H1 (cell line): ENCODE measurements at regions not wholly inside any gene's neighbourhood (a gene's known extent, or its start where the extent isn't known, plus 50 kb on each side); places are given as distances from the start of the nearest gene placed in this dataset.

Source experiments
- CTCF ChIA-PET: fragments of 300-600 bp; sonication (Branson Sonifier 250); formaldehyde crosslinking; loops from one replicate; lab custom pipeline; 2021; ENCODE audit not compliant: partially characterized antibody; lab: Charles Lee
- POLR2A ChIA-PET: fragments of 300-600 bp; sonication (Branson Sonifier 250); formaldehyde crosslinking; loops from one replicate; lab custom pipeline; 2021; ENCODE audit warnings: inconsistent platforms; ENCODE audit not compliant: partially characterized antibody; lab: Charles Lee
- DNase-seq, 2 experiments: peaks; one replicate each; pipeline versions ENCODE4 v3.0.0 to v3.0.0-alpha.2; 2010 to 2022; ENCODE audit warnings: low spot score in 2 of 2, low read depth in 1 of 2, mixed read lengths in 1 of 2
- FAIRE-seq: peaks from 2 replicates; lab custom pipeline; 2011; peaks lifted over from hg19 to GRCh38; lab: Jason Lieb, UNC
- H2AFZ ChIP-seq: 2 replicates; pipeline ENCODE4 v1.8.1; 2012; ENCODE audit warnings: low read length, inconsistent platforms
- H2AK5ac ChIP-seq: 2 replicates; pipeline ENCODE4 v1.6.1; 2013; ENCODE audit warnings: low read depth, low read length
- H2BK120ac ChIP-seq: replicated peaks from 2 replicates; pipeline ENCODE3; 2013; ENCODE audit warnings: low read depth, low read length, inconsistent platforms
- H2BK12ac ChIP-seq: 2 replicates; pipeline ENCODE4 v1.6.1; 2013; ENCODE audit warnings: low read depth, low read length
- H2BK15ac ChIP-seq: 2 replicates; pipeline ENCODE4 v1.6.1; 2013; ENCODE audit warnings: low read length
- H2BK20ac ChIP-seq: 2 replicates; pipeline ENCODE4 v1.6.1; 2013; ENCODE audit warnings: low read length
- H2BK5ac ChIP-seq: 2 replicates; pipeline ENCODE4 v1.6.1; 2013; ENCODE audit warnings: low read depth, low read length
- H3K14ac ChIP-seq: 2 replicates; pipeline ENCODE4 v1.6.1; 2013; ENCODE audit warnings: inconsistent platforms; ENCODE audit not compliant: insufficient read length
- H3K18ac ChIP-seq: 2 replicates; pipeline ENCODE4 v1.6.1; 2013; ENCODE audit warnings: low read length; ENCODE audit errors: extremely low read depth
- H3K23ac ChIP-seq: 2 replicates; pipeline ENCODE4 v1.6.1; 2013; ENCODE audit warnings: inconsistent platforms; ENCODE audit not compliant: insufficient read length
- H3K23me2 ChIP-seq: 2 replicates; pipeline ENCODE4 v1.6.1; 2013; ENCODE audit warnings: low read depth, low read length
- H3K27ac ChIP-seq: 2 replicates; pipeline ENCODE4 v1.6.1; 2011; ENCODE audit warnings: low read depth, low read length, inconsistent platforms
- H3K27me3 ChIP-seq, 4 experiments: replicated peaks in 1 of 4; 1 replicate in 1 of 4; 2 replicates in 3 of 4; pipeline versions ENCODE4 v1.6.1 to v1.8.1; 2011 to 2013; ENCODE audit warnings: low read length in 3 of 4, mild to moderate bottlenecking in 3 of 4, inconsistent platforms in 2 of 4, mixed read lengths in 2 of 4, moderate library complexity in 1 of 4; ENCODE audit not compliant: control insufficient read depth in 3 of 4, insufficient read depth in 3 of 4; ENCODE audit errors: extremely low read depth in 1 of 4
- H3K36me3 ChIP-seq, 4 experiments: 2 replicates each; pipeline versions ENCODE4 v1.6.1 to v1.8.1; 2011 to 2013; ENCODE audit warnings: mild to moderate bottlenecking in 4 of 4, low read length in 3 of 4, moderate library complexity in 2 of 4, control low read depth in 1 of 4, inconsistent platforms in 1 of 4; ENCODE audit not compliant: insufficient read depth in 4 of 4, control insufficient read depth in 2 of 4
- H3K4ac ChIP-seq: replicated peaks from 2 replicates; pipeline ENCODE3; 2013; ENCODE audit warnings: low read length, low read depth, mixed read lengths, inconsistent platforms; ENCODE audit not compliant: insufficient read length
- H3K4me1 ChIP-seq, 4 experiments: replicated peaks in 1 of 4; 1 replicate in 1 of 4; 2 replicates in 3 of 4; pipeline versions ENCODE4 v1.6.1 to v1.8.1; 2011 to 2013; ENCODE audit warnings: low read length in 3 of 4, inconsistent platforms in 2 of 4, mixed read lengths in 1 of 4; ENCODE audit not compliant: insufficient read depth in 4 of 4, control insufficient read depth in 3 of 4
- H3K4me2 ChIP-seq, 2 experiments: 2 replicates each; pipeline versions ENCODE4 v1.6.1 to v1.8.1; 2011 to 2013; ENCODE audit warnings: low read depth in 2 of 2, low read length in 2 of 2, control low read depth in 1 of 2, inconsistent platforms in 1 of 2, mild to moderate bottlenecking in 1 of 2; ENCODE audit not compliant: insufficient read depth in 1 of 2
- H3K4me3 ChIP-seq, 4 experiments: fragments of 200-600, 300-600 bp in 1 of 4; sonication (generic), shearing (Covaris generic), sonication (Bioruptor Twin) in 1 of 4; 2 replicates each; pipeline versions ENCODE4 v1.5.1 to v1.8.1; 2011 to 2016; ENCODE audit warnings: low read length in 4 of 4, low read depth in 3 of 4, control low read depth in 2 of 4, inconsistent platforms in 2 of 4, mild to moderate bottlenecking in 2 of 4, mixed read lengths in 1 of 4, moderate library complexity in 1 of 4; ENCODE audit not compliant: insufficient read depth in 2 of 4; ENCODE audit errors: extremely low read depth in 1 of 4
- H3K56ac ChIP-seq: replicated peaks from 2 replicates; pipeline ENCODE3; 2013; ENCODE audit warnings: low read depth, mild to moderate bottlenecking, mixed read lengths, low read length, inconsistent platforms; ENCODE audit not compliant: insufficient read length
- H3K79me1 ChIP-seq: 2 replicates; pipeline ENCODE4 v1.6.1; 2013; ENCODE audit warnings: low read depth, low read length, control low read depth
- H3K79me2 ChIP-seq, 2 experiments: 2 replicates each; pipeline versions ENCODE4 v1.6.1 to v1.8.1; 2012 to 2013; ENCODE audit warnings: low read length in 2 of 2, mild to moderate bottlenecking in 2 of 2, inconsistent platforms in 1 of 2; ENCODE audit not compliant: insufficient read depth in 2 of 2, control insufficient read depth in 1 of 2
- H3K9ac ChIP-seq, 4 experiments: replicated peaks in 1 of 4; 1 replicate in 1 of 4; 2 replicates in 3 of 4; pipeline versions ENCODE4 v1.6.1 to v1.8.1; 2011 to 2013; ENCODE audit warnings: low read depth in 3 of 4, low read length in 3 of 4, control low read depth in 2 of 4, mild to moderate bottlenecking in 2 of 4, moderate library complexity in 2 of 4, inconsistent platforms in 1 of 4; ENCODE audit errors: extremely low read depth in 1 of 4
- H3K9me3 ChIP-seq, 2 experiments: 2 replicates each; pipeline versions ENCODE4 v1.6.1 to v1.8.1; 2012 to 2013; ENCODE audit warnings: mild to moderate bottlenecking in 2 of 2, moderate library complexity in 2 of 2, control low read depth in 1 of 2, inconsistent platforms in 1 of 2, low read depth in 1 of 2, low read length in 1 of 2, mixed read lengths in 1 of 2; ENCODE audit not compliant: insufficient read depth in 2 of 2
- H4K20me1 ChIP-seq, 2 experiments: replicated peaks in 1 of 2; 2 replicates each; pipeline versions ENCODE3 to v1.8.1; 2011 to 2013; ENCODE audit warnings: inconsistent platforms in 2 of 2, low read length in 2 of 2, mild to moderate bottlenecking in 1 of 2; ENCODE audit not compliant: insufficient read depth in 2 of 2, control insufficient read depth in 1 of 2
- H4K5ac ChIP-seq: 2 replicates; pipeline ENCODE4 v1.6.1; 2013; ENCODE audit warnings: low read length, low read depth, mixed read lengths, inconsistent platforms; ENCODE audit not compliant: insufficient read length
- H4K8ac ChIP-seq: 2 replicates; pipeline ENCODE4 v1.8.0; 2013; ENCODE audit warnings: mild to moderate bottlenecking, moderate library complexity, low read length, inconsistent platforms; ENCODE audit not compliant: insufficient read depth; ENCODE audit errors: extremely low read depth
- H4K91ac ChIP-seq: replicated peaks from 2 replicates; pipeline ENCODE3; 2013; ENCODE audit warnings: low read length, mixed read lengths, inconsistent platforms; ENCODE audit not compliant: insufficient read length
- ASH2L ChIP-seq: fragments of 200-600, 300-600 bp; sonication (generic); IDR thresholded peaks from one replicate; pipeline ENCODE4 v1.7.1; 2017; ENCODE audit warnings: low read length
- HDAC6 ChIP-seq: IDR thresholded peaks from one replicate; pipeline ENCODE4 v1.7.1; 2012; ENCODE audit warnings: low read depth, mild to moderate bottlenecking, inconsistent platforms, low read length, moderate library complexity
- JUND ChIP-seq: IDR thresholded peaks from 2 replicates; pipeline ENCODE4 v1.6.1; 2011; ENCODE audit warnings: mild to moderate bottlenecking, improper control_type of control experiment, low read length
- KDM1A ChIP-seq: fragments of 200-600, 300-600 bp; sonication (generic); IDR thresholded peaks from 2 replicates; pipeline ENCODE4 v1.7.1; 2016; ENCODE audit warnings: mild to moderate bottlenecking, low read length, borderline replicate concordance
- NRF1 ChIP-seq: IDR thresholded peaks from 2 replicates; pipeline ENCODE4 v1.6.1; 2011; ENCODE audit warnings: mild to moderate bottlenecking, low read depth, low read length, improper control_type of control experiment
- RFX5 ChIP-seq: IDR thresholded peaks from 2 replicates; pipeline ENCODE4 v1.6.1; 2011; ENCODE audit warnings: low read depth, low read length, improper control_type of control experiment, borderline replicate concordance
- RNF2 ChIP-seq: fragments of 200-900, 300-1000 bp; sonication (generic); IDR thresholded peaks from 2 replicates; pipeline ENCODE4 v1.7.1; 2016; ENCODE audit warnings: borderline replicate concordance, low read depth, mild to moderate bottlenecking, antibody characterized with exemption, low read length; ENCODE audit not compliant: poor library complexity, severe bottlenecking; ENCODE audit errors: missing control alignments
- SIN3A ChIP-seq, 2 experiments: IDR thresholded peaks in 1 of 2; conservative IDR thresholded peaks in 1 of 2; 2 replicates each; pipeline ENCODE4 v1.6.1; 2011 to 2012; ENCODE audit warnings: low read length in 2 of 2, improper control_type of control experiment in 1 of 2, low read depth in 1 of 2, mild to moderate bottlenecking in 1 of 2
- TBP ChIP-seq: IDR thresholded peaks from 2 replicates; pipeline ENCODE4 v1.6.1; 2011; ENCODE audit warnings: low read depth, low read length, improper control_type of control experiment
- TEAD4 ChIP-seq: IDR thresholded peaks from 2 replicates; pipeline ENCODE4 v1.6.1; 2012; ENCODE audit warnings: low read depth, low read length, inconsistent platforms, mixed read lengths
- WGBS, 2 experiments: shearing (Covaris generic) in 1 of 2; methylation state at CpG; one replicate each; pipeline versions ENCODE4 v1.1.6 to v1.1.7; 2013 to 2015; ENCODE audit warnings: low lambda C conversion rate in 2 of 2, mixed read lengths in 2 of 2, inconsistent platforms in 1 of 2, low coverage in 1 of 2, missing lambda C conversion rate in 1 of 2; ENCODE audit not compliant: insufficient replicate concordance in 2 of 2, insufficient coverage in 1 of 2, insufficient read length in 1 of 2; ENCODE audit errors: extremely low coverage in 1 of 2, missing lambda C conversion rate in 1 of 2; 5-methylcytosine and 5-hydroxymethylcytosine counted together
- TF ChIP-seq, protein P1 (sequence below): IDR thresholded peaks from 2 replicates; pipeline ENCODE4 v1.6.1; 2011; ENCODE audit warnings: low read length, improper control_type of control experiment

DNA sequence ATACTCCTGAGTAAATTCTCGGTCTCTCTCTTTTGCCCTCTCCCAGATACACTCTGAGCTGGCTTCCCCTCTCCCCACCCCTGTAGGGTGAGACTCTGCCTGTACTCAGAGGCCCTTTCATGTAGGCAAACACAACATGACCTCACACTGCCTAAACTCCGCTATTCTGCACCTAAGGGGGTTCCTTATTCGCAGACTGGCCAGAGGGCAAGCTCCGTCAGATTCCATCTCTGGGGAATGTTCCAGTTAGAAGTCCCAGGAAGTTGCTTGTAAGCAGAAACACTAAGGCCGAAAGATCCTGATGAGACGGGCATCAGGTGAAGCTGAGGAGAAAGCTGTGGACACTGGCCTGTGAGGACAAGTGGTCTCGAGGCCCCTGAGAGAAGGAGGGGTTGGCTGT is 165.9 kb downstream of the KTN1 start:
- H3K4me2 ChIP-seq = no peak overlapping the region
- no peak for TF ChIP-seq TBP
- TF ChIP-seq ASH2L = no peak
- TF ChIP-seq, protein P1, sequence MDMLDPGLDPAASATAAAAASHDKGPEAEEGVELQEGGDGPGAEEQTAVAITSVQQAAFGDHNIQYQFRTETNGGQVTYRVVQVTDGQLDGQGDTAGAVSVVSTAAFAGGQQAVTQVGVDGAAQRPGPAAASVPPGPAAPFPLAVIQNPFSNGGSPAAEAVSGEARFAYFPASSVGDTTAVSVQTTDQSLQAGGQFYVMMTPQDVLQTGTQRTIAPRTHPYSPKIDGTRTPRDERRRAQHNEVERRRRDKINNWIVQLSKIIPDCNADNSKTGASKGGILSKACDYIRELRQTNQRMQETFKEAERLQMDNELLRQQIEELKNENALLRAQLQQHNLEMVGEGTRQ = no peak
- no peak for TF ChIP-seq JUND
- no peak for TF ChIP-seq NRF1
- no peak for TF ChIP-seq RFX5
- TF ChIP-seq HDAC6 = no peak
- no peak for TF ChIP-seq RNF2
- no peak for TF ChIP-seq SIN3A (conservative IDR thresholded peaks at IDR 0.05 in 1 of 2, IDR thresholded peaks at IDR 0.05 in 1 of 2; ENCODE audit: low read depth in 1 of 2, low read length in 2 of 2)
- no peak for TF ChIP-seq TEAD4
- no peak for TF ChIP-seq KDM1A
- TF ChIP-seq, all 59 proteins: peak for 0
- CTCF ChIA-PET = interaction anchor here (7.2 kb wide), 1 partner anchor 14 kb away, joined by 40 read pairs; no protein-coding TSS in a partner anchor
- Histone ChIP-seq H4K91ac (no peak overlapping the region), H2AFZ (no peak overlapping the region), H2BK120ac (no peak overlapping the region), H3K27me3 (no peaks in the 10 kb centered on the region), H3K56ac (no peak overlapping the region), H3K79me1 (no peaks in the 10 kb centered on the region), H4K8ac (no peak overlapping the region), H2BK12ac (no peak overlapping the region), H3K14ac (no peak overlapping the region), H2BK5ac (no peak overlapping the region), H3K27ac (no peak overlapping the region), H3K9me3 (no peaks in the 10 kb centered on the region), H3K4me3 (no peak overlapping the region), H3K79me2 (no peaks in the 10 kb centered on the region), H3K9ac (no peak overlapping the region), H3K4me1 (peaks cover 0 to 6% (median 5%) of the 10 kb centered on the region in 4 experiments; a peak in 4 of 7 replicates), H4K20me1 (no peaks in the 10 kb centered on the region), H4K5ac (no peak overlapping the region), H3K23ac (no peak overlapping the region), H3K36me3 (no peaks in the 10 kb centered on the region), H3K4ac (no peak overlapping the region), H3K18ac (no peak overlapping the region), H2BK20ac (no peak overlapping the region), H3K23me2 (no peaks in the 10 kb centered on the region; the same call in 1 of the 2 replicates), H2BK15ac (no peak overlapping the region), H2AK5ac (no peak overlapping the region)
- DNase-seq = no peak
- no peak for FAIRE-seq
- POLR2A ChIA-PET = no interaction called here
- 83% methylated on average over 7 of the region's 7 CpGs; no CpG with 5 or more reads in 1 of the 2 experiments for WGBS, 2 experiments
